Panc1 (cell line): ENCODE measurements at regions not wholly inside any gene's neighbourhood (a gene's known extent, or its start where the extent isn't known, plus 50 kb on each side); places are given as distances from the start of the nearest gene placed in this dataset.

ENCODE experiments used
- POLR2AphosphoS5 ChIP-seq: IDR thresholded peaks from 2 replicates; pipeline ENCODE4 v1.6.1; 2012; ENCODE audit warnings: mild to moderate bottlenecking, low read depth, low read length, moderate library complexity
- TF ChIP-seq, protein P1 (sequence below): fragments of 450-650 bp; IDR thresholded peaks from 2 replicates; pipeline ENCODE4 v1.5.1; 2017; ENCODE audit warnings: mild to moderate bottlenecking

DNA sequence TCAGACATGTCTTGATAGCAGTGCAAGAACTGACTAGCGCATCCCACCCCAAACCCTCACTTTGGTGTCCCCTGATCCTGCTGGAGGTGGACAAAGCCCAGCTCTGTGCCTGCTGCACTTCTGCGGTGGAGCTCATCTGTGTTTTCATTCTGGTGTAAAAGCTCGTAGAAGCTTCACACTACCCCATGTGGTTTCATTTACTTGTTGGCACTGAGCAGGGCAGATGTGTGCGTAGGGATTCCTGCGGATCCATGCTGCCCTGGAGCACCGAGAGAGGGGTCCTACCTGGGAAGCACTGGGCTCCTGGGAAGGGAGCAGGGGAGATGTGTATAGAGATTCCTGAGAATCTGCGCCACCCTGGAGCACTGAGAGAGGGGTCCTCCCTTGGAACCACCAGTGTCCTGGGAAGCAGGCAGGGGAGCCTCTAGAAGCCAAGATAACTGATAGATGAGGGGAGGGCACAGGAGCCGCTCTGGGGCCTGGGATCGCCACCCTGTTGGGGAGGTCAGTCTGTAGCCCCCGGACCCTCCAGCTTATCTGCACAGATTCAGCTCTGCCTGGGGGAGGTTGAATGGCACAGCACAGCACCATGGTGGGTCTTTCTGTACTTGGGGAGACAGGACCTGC is 106.9 kb upstream of the OTOS start:
- TF ChIP-seq, protein P1, sequence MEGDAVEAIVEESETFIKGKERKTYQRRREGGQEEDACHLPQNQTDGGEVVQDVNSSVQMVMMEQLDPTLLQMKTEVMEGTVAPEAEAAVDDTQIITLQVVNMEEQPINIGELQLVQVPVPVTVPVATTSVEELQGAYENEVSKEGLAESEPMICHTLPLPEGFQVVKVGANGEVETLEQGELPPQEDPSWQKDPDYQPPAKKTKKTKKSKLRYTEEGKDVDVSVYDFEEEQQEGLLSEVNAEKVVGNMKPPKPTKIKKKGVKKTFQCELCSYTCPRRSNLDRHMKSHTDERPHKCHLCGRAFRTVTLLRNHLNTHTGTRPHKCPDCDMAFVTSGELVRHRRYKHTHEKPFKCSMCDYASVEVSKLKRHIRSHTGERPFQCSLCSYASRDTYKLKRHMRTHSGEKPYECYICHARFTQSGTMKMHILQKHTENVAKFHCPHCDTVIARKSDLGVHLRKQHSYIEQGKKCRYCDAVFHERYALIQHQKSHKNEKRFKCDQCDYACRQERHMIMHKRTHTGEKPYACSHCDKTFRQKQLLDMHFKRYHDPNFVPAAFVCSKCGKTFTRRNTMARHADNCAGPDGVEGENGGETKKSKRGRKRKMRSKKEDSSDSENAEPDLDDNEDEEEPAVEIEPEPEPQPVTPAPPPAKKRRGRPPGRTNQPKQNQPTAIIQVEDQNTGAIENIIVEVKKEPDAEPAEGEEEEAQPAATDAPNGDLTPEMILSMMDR, result no peak
- TF ChIP-seq POLR2AphosphoS5, result no peak
